ENCODE measurements at regions not wholly inside any gene's neighbourhood (a gene's known extent, or its start where the extent isn't known, plus 50 kb on each side); places are given as distances from the start of the nearest gene placed in this dataset.

GRCh38 chr11:92739041-92739440 is 230.4 kb upstream of the MTNR1B start:
- TF ChIP-seq RFX5 (IDR thresholded peaks at IDR 0.05; ENCODE audit: low read length) (no peak), RCOR1 (IDR thresholded peaks at IDR 0.05; ENCODE audit: low read length) (no peak), RXRA (IDR thresholded peaks at IDR 0.05; ENCODE audit: borderline replicate concordance, low read depth) (no peak), NFIC (IDR thresholded peaks at IDR 0.05; ENCODE audit: borderline replicate concordance) (peak; percentile 42; the same call in 1 of the 2 replicates), GABPA (IDR thresholded peaks at IDR 0.05; ENCODE audit: low read depth) (no peak), FOSL2 (IDR thresholded peaks at IDR 0.05; ENCODE audit: borderline replicate concordance, low read depth) (no peak)

GRCh38 chr11:92739491-92739890 is 230.0 kb upstream of the MTNR1B start:
- Histone ChIP-seq H3K36me3 (replicated peaks in 1 of 2; ENCODE audit: control insufficient read depth in 1 of 2, insufficient read depth in 2 of 2, low read length in 1 of 2) (no peaks in the 10 kb centered on the region), H3K4me1 (ENCODE audit: control insufficient read depth in 1 of 2, insufficient read depth in 2 of 2, low read depth in 1 of 2, low read length in 1 of 2) (no peaks in the 10 kb centered on the region), H3K27me3 (ENCODE audit: insufficient read depth) (no peaks in the 10 kb centered on the region), H4K20me1 (ENCODE audit: insufficient read depth) (no peaks in the 10 kb centered on the region), H3K9me3 (no peaks in the 10 kb centered on the region), H3K4me3 (ENCODE audit: low read depth in 2 of 2, low read length in 1 of 2) (no peak overlapping the region), H3F3A (replicated peaks; ENCODE audit: insufficient read depth) (no peaks in the 10 kb centered on the region), H3K4me2 (no peak overlapping the region), H3K79me2 (ENCODE audit: insufficient read depth) (no peaks in the 10 kb centered on the region), H3K9me2 (no peaks in the 10 kb centered on the region), H3K9ac (no peak overlapping the region), H2AFZ (ENCODE audit: low read depth) (no peak overlapping the region), H3K27ac (ENCODE audit: low read depth in 2 of 2, low read length in 1 of 2) (no peak overlapping the region)
- WGBS (ENCODE audit: low lambda C conversion rate) = 76% methylated on average over 2 of the region's 2 CpGs
- TF ChIP-seq JUND (IDR thresholded peaks at IDR 0.05) = no peak
- TF ChIP-seq YY1 (IDR thresholded peaks at IDR 0.05; ENCODE audit: low read depth) = no peak
- TF ChIP-seq EP300 (IDR thresholded peaks at IDR 0.05; ENCODE audit: borderline replicate concordance in 1 of 2, low read depth in 1 of 2, low read length in 1 of 2) = no peak
- TF ChIP-seq RCOR1 (IDR thresholded peaks at IDR 0.05; ENCODE audit: low read length) = no peak
- TF ChIP-seq EZH2phosphoT487 (IDR thresholded peaks at IDR 0.05; ENCODE audit: borderline replicate concordance, low read depth) = no peak
- TF ChIP-seq RFX5 (IDR thresholded peaks at IDR 0.05; ENCODE audit: low read length) = no peak
- TF ChIP-seq GATA2 (CRISPR knock-in tag; IDR thresholded peaks at IDR 0.05) = no peak
- TF ChIP-seq PBX3 (IDR thresholded peaks at IDR 0.05) = no peak
- TF ChIP-seq USF1 (IDR thresholded peaks at IDR 0.05; ENCODE audit: borderline replicate concordance, low read depth) = no peak
- TF ChIP-seq NRF1 (IDR thresholded peaks at IDR 0.05; ENCODE audit: low read depth, low read length) = no peak
- no peak for TF ChIP-seq ZBTB33 (IDR thresholded peaks at IDR 0.05; ENCODE audit: borderline replicate concordance, low read depth)
- TF ChIP-seq RXRA (IDR thresholded peaks at IDR 0.05; ENCODE audit: borderline replicate concordance, low read depth) = no peak
- TF ChIP-seq TCF12 (IDR thresholded peaks at IDR 0.05) = no peak
- POLR2A ChIA-PET = no interaction called here
- DNase-seq = no peak
- CTCF ChIA-PET = no interaction called here

More at GRCh38 chr11:92739041-92739440, 230.4 kb upstream of the MTNR1B start:
- Histone ChIP-seq H3K79me2 (ENCODE audit: insufficient read depth) (no peaks in the 10 kb centered on the region), H3K36me3 (replicated peaks in 1 of 2; ENCODE audit: control insufficient read depth in 1 of 2, insufficient read depth in 2 of 2, low read length in 1 of 2) (no peaks in the 10 kb centered on the region), H3K9me3 (no peaks in the 10 kb centered on the region), H4K20me1 (ENCODE audit: insufficient read depth) (no peaks in the 10 kb centered on the region), H3K27ac (ENCODE audit: low read depth in 2 of 2, low read length in 1 of 2) (no peak overlapping the region), H2AFZ (ENCODE audit: low read depth) (no peak overlapping the region), H3K4me2 (no peak overlapping the region), H3K9ac (no peak overlapping the region), H3K9me2 (no peaks in the 10 kb centered on the region), H3K4me1 (ENCODE audit: control insufficient read depth in 1 of 2, insufficient read depth in 2 of 2, low read depth in 1 of 2, low read length in 1 of 2) (no peaks in the 10 kb centered on the region), H3K4me3 (ENCODE audit: low read depth in 2 of 2, low read length in 1 of 2) (no peak overlapping the region), H3F3A (replicated peaks; ENCODE audit: insufficient read depth) (no peaks in the 10 kb centered on the region), H3K27me3 (ENCODE audit: insufficient read depth) (no peaks in the 10 kb centered on the region)
- ChIA-PET POLR2A (no interaction called here), CTCF (interaction anchor here (0.5 kb wide), 1 partner anchor 535 kb away, joined by 3 read pairs; no protein-coding TSS in a partner anchor)
- no peak for DNase-seq

All from SK-N-SH (cell line).